GM23338 (cell line): ENCODE measurements at regions not wholly inside any gene's neighbourhood (a gene's known extent, or its start where the extent isn't known, plus 50 kb on each side); places are given as distances from the start of the nearest gene placed in this dataset.

Experiments used
- ATAC-seq: fragments of 200-7000 bp; cut with Tn5 transposase; 3 replicates; pipeline ENCODE4 v1.9.1; 2020
- DNase-seq: peaks from one replicate; pipeline ENCODE4 v3.0.0-alpha.2; 2015; ENCODE audit warnings: low spot score
- H2AFZ ChIP-seq: fragments of 200-600 bp; sonication (generic); 2 replicates; pipeline ENCODE4 v1.8.0; 2016; ENCODE audit warnings: antibody characterized with exemption, mild to moderate bottlenecking, moderate library complexity
- H3F3A ChIP-seq: fragments of 200-600 bp; sonication (generic); replicated peaks from 2 replicates; pipeline ENCODE4 v1.8.0; 2017; ENCODE audit warnings: antibody characterized with exemption, mixed run types, low read depth
- H3K27ac ChIP-seq: fragments of 200-600 bp; sonication (generic); 2 replicates; pipeline ENCODE4 v1.6.1; 2016; ENCODE audit warnings: low read depth
- H3K27me3 ChIP-seq: fragments of 200-600 bp; sonication (generic); 2 replicates; pipeline ENCODE4 v1.8.0; 2016; ENCODE audit warnings: mild to moderate bottlenecking, mixed run types, moderate library complexity; ENCODE audit not compliant: insufficient read depth
- H3K36me3 ChIP-seq: fragments of 200-600 bp; sonication (generic); 2 replicates; pipeline ENCODE4 v1.8.0; 2016; ENCODE audit warnings: mild to moderate bottlenecking; ENCODE audit not compliant: insufficient read depth
- H3K4me1 ChIP-seq: fragments of 200-600 bp; sonication (generic); 2 replicates; pipeline ENCODE4 v1.8.0; 2016; ENCODE audit warnings: mild to moderate bottlenecking, moderate library complexity; ENCODE audit not compliant: insufficient read depth
- H3K4me2 ChIP-seq: fragments of 200-600 bp; sonication (generic); 2 replicates; pipeline ENCODE4 v1.7.1; 2017; ENCODE audit warnings: mixed run types
- H3K4me3 ChIP-seq: fragments of 200-600 bp; sonication (generic); 2 replicates; pipeline ENCODE4 v1.6.1; 2016; ENCODE audit warnings: mixed run types
- H3K79me2 ChIP-seq: fragments of 200-600 bp; sonication (generic); replicated peaks from 2 replicates; pipeline ENCODE4 v1.8.0; 2017; ENCODE audit warnings: mild to moderate bottlenecking; ENCODE audit not compliant: insufficient read depth
- H3K9me2 ChIP-seq: fragments of 200-600 bp; sonication (generic); 2 replicates; pipeline ENCODE4 v1.8.0; 2017; ENCODE audit not compliant: insufficient read depth
- H4K20me1 ChIP-seq: fragments of 200-600 bp; sonication (generic); replicated peaks from 2 replicates; pipeline ENCODE4 v1.8.0; 2017; ENCODE audit warnings: mild to moderate bottlenecking; ENCODE audit not compliant: insufficient read depth
- H3K27ac Mint-ChIP-seq: 2 replicates; pipeline ENCODE4 v1.8.0; 2020; ENCODE audit warnings: inconsistent platforms, mild to moderate bottlenecking, moderate library complexity, mixed read lengths
- H3K27me3 Mint-ChIP-seq: 3 replicates; pipeline ENCODE4 v1.8.0; 2022; ENCODE audit warnings: low read depth, mild to moderate bottlenecking, moderate library complexity, mixed read lengths, inconsistent platforms; ENCODE audit not compliant: insufficient read depth, poor library complexity
- H3K36me3 Mint-ChIP-seq: 3 replicates; pipeline ENCODE4 v1.8.0; 2021; ENCODE audit warnings: low read depth, mild to moderate bottlenecking, inconsistent platforms, moderate library complexity, mixed read lengths
- H3K4me1 Mint-ChIP-seq: 3 replicates; pipeline ENCODE4 v1.8.0; 2020; ENCODE audit warnings: mild to moderate bottlenecking, inconsistent platforms, mixed read lengths
- H3K4me3 Mint-ChIP-seq: 3 replicates; pipeline ENCODE4 v1.8.0; 2021; ENCODE audit warnings: moderate library complexity, mild to moderate bottlenecking, inconsistent platforms, mixed read lengths
- H3K9me3 Mint-ChIP-seq: 3 replicates; pipeline ENCODE4 v1.8.0; 2020; ENCODE audit warnings: moderate library complexity, mild to moderate bottlenecking, inconsistent platforms, mixed read lengths
- CREB1 ChIP-seq: fragments of 250-450 bp; sonication (Bioruptor Pico); IDR thresholded peaks from 2 replicates; pipeline ENCODE4 v1.5.0; 2020; ENCODE audit warnings: low read depth, mild to moderate bottlenecking, moderate library complexity
- CTCF ChIP-seq, 2 experiments: fragments of 200-600 bp in 1 of 2; sonication (generic) in 1 of 2; conservative IDR thresholded peaks; 2 replicates each; pipeline versions ENCODE4 v1.5.1 to v1.6.1; 2016 to 2017; ENCODE audit warnings: antibody characterized with exemption in 2 of 2, low read depth in 2 of 2, mild to moderate bottlenecking in 2 of 2, moderate library complexity in 1 of 2
- ETS1 ChIP-seq: IDR thresholded peaks from 2 replicates; pipeline ENCODE4 v1.6.1; 2016; ENCODE audit warnings: antibody characterized with exemption
- EZH2 ChIP-seq: fragments of 200-600 bp; sonication (generic); IDR thresholded peaks from one replicate; pipeline ENCODE4 v1.8.0; 2017; ENCODE audit warnings: antibody characterized with exemption, mild to moderate bottlenecking, low read depth; ENCODE audit not compliant: unreplicated experiment
- EZH2phosphoT487 ChIP-seq: fragments of 200-600 bp; sonication (generic); IDR thresholded peaks from one replicate; pipeline ENCODE4 v1.8.1; 2018; ENCODE audit warnings: antibody characterized with exemption; ENCODE audit not compliant: unreplicated experiment
- JUNB ChIP-seq: IDR thresholded peaks from one replicate; pipeline ENCODE4 v1.6.1; 2016; ENCODE audit warnings: antibody characterized with exemption; ENCODE audit not compliant: unreplicated experiment
- NANOG ChIP-seq: IDR thresholded peaks from 2 replicates; pipeline ENCODE4 v1.6.1; 2016; ENCODE audit warnings: antibody characterized with exemption, borderline replicate concordance
- POLR2AphosphoS5 ChIP-seq: IDR thresholded peaks from 2 replicates; pipeline ENCODE4 v1.6.1; 2016; ENCODE audit warnings: antibody characterized with exemption, low read depth
- REST ChIP-seq: IDR thresholded peaks from one replicate; pipeline ENCODE4 v1.6.1; 2018; ENCODE audit warnings: antibody characterized with exemption; ENCODE audit not compliant: unreplicated experiment
- STAT1 ChIP-seq: IDR thresholded peaks from one replicate; pipeline ENCODE4 v1.6.1; 2016; ENCODE audit warnings: antibody characterized with exemption; ENCODE audit not compliant: unreplicated experiment
- ZNF114 ChIP-seq: fragments of 250-450 bp; sonication (Bioruptor Pico); IDR thresholded peaks from 2 replicates; pipeline ENCODE4 v1.5.0; 2020; ENCODE audit warnings: mild to moderate bottlenecking, moderate library complexity
- ZNF331 ChIP-seq: fragments of 250-450 bp; sonication (Bioruptor Pico); IDR thresholded peaks from 2 replicates; pipeline ENCODE4 v1.5.0; 2020; ENCODE audit warnings: low read depth, mild to moderate bottlenecking, moderate library complexity
- ZNF462 ChIP-seq: fragments of 250-450 bp; sonication (Bioruptor Pico); IDR thresholded peaks from 2 replicates; pipeline ENCODE4 v1.5.0; 2020; ENCODE audit warnings: mild to moderate bottlenecking, moderate library complexity

- Mint-ChIP-seq H3K4me3 (no peak overlapping the region), H3K27ac (no peak overlapping the region), H3K9me3 (no peaks in the 10 kb centered on the region), H3K4me1 (peaks cover 1% of the 10 kb centered on the region; the same call in 1 of the 3 replicates), H3K36me3 (no peaks in the 10 kb centered on the region), H3K27me3 (peaks cover 4% of the 10 kb centered on the region)
- TF ChIP-seq ZNF462 (CRISPR knock-in tag) (no peak), REST (no peak), POLR2AphosphoS5 (no peak), STAT1 (no peak), JUNB (no peak), ETS1 (no peak), CTCF (conservative IDR thresholded peaks at IDR 0.05; ENCODE audit: low read depth in 2 of 2) (no peak), EZH2phosphoT487 (no peak), CREB1 (CRISPR knock-in tag) (no peak), NANOG (no peak), ZNF331 (no peak), EZH2 (no peak), ZNF114 (CRISPR knock-in tag) (no peak)
- H3K4me3 ChIP-seq: no peak overlapping the region
- ATAC-seq (no peak), DNase-seq (no peak)
- no peaks in the 10 kb centered on the region for H3K27me3 ChIP-seq
- H3K9me2 ChIP-seq: no peaks in the 10 kb centered on the region
- H3K4me2 ChIP-seq: no peak overlapping the region
- H3K27ac ChIP-seq: no peak overlapping the region
- no peaks in the 10 kb centered on the region for H4K20me1 ChIP-seq
- H3K36me3 ChIP-seq: no peaks in the 10 kb centered on the region
- no peak overlapping the region for H2AFZ ChIP-seq
- H3K4me1 ChIP-seq: no peaks in the 10 kb centered on the region
- no peaks in the 10 kb centered on the region for H3F3A ChIP-seq
- no peaks in the 10 kb centered on the region for H3K79me2 ChIP-seq
These were observed 231.4 kb upstream of the TUT7 start for GRCh38 chr9:86585422-86586143.
